Thymus (tissue), 11 donors: ENCODE measurements at regions not wholly inside any gene's neighbourhood (a gene's known extent, or its start where the extent isn't known, plus 50 kb on each side); places are given as distances from the start of the nearest gene placed in this dataset.

ENCODE experiments used
- DNase-seq, 9 donors: peaks; one replicate each; pipeline ENCODE4 v3.0.0-alpha.2; 2013; ENCODE audit warnings: low spot score in 9 of 9, low read depth in 6 of 9, missing footprints in 1 of 9
- H3K27ac ChIP-seq, 2 donors: one replicate each; pipeline ENCODE4 v1.5.1; 2013; ENCODE audit warnings: control low read depth in 1 of 2, low read depth in 1 of 2, low read length in 1 of 2, mild to moderate bottlenecking in 1 of 2, moderate library complexity in 1 of 2
- H3K27me3 ChIP-seq, 2 donors: one replicate each; pipeline ENCODE4 v1.5.1; 2013; ENCODE audit warnings: low read length in 1 of 2; ENCODE audit not compliant: control insufficient read depth in 2 of 2, insufficient read depth in 1 of 2
- H3K36me3 ChIP-seq, 2 donors: one replicate each; pipeline ENCODE4 v1.5.1; 2013; ENCODE audit warnings: low read length in 1 of 2, mild to moderate bottlenecking in 1 of 2, moderate library complexity in 1 of 2; ENCODE audit not compliant: control insufficient read depth in 2 of 2, insufficient read depth in 2 of 2
- H3K4me1 ChIP-seq, 2 donors: one replicate each; pipeline ENCODE4 v1.5.1; 2013; ENCODE audit warnings: low read length in 2 of 2; ENCODE audit not compliant: control insufficient read depth in 2 of 2, insufficient read depth in 2 of 2
- H3K4me3 ChIP-seq, 2 donors: one replicate each; pipeline ENCODE4 v1.5.1; 2013; ENCODE audit warnings: low read length in 2 of 2, control low read depth in 1 of 2, mild to moderate bottlenecking in 1 of 2
- H3K9me3 ChIP-seq, 2 donors: one replicate each; pipeline ENCODE4 v1.5.1; 2013; ENCODE audit warnings: low read length in 1 of 2, mild to moderate bottlenecking in 1 of 2; ENCODE audit not compliant: control insufficient read depth in 2 of 2, insufficient read depth in 1 of 2
- WGBS: extraction: QIAGEN DNeasy Blood & Tissue Kit; methylation state at CpG from one replicate; pipeline ENCODE4 v1.1.7; 2013; 5-methylcytosine and 5-hydroxymethylcytosine counted together
- donor health status: healthy.

GRCh38 chr17:31699886-31700285 is 159.2 kb downstream of the COPRS start:
- Histone ChIP-seq H3K36me3 (no peaks in the 10 kb centered on the region), H3K9me3 (no peaks in the 10 kb centered on the region), H3K4me1 (no peaks in the 10 kb centered on the region), H3K27me3 (no peaks in the 10 kb centered on the region), H3K27ac (no peak overlapping the region), H3K4me3 (no peak overlapping the region)
- WGBS = 97% methylated on average over 4 of the region's 4 CpGs
- DNase-seq = no peak

- H3K4me1 ChIP-seq = no peaks in the 10 kb centered on the region
- DNase-seq = no peak
- H3K4me3 ChIP-seq = no peak overlapping the region
- H3K27ac ChIP-seq = no peak overlapping the region
- H3K27me3 ChIP-seq = no peaks in the 10 kb centered on the region
- WGBS = 91% methylated on average over 3 of the region's 3 CpGs
- no peaks in the 10 kb centered on the region for H3K36me3 ChIP-seq
- H3K9me3 ChIP-seq = no peaks in the 10 kb centered on the region
Observed at GRCh38 chr17:31699281-31699680, 159.8 kb downstream of the COPRS start.

GRCh38 chr17:31698751-31699150 is 160.3 kb downstream of the COPRS start:
- Histone ChIP-seq H3K9me3 (no peaks in the 10 kb centered on the region), H3K27me3 (no peaks in the 10 kb centered on the region), H3K4me1 (no peaks in the 10 kb centered on the region), H3K36me3 (no peaks in the 10 kb centered on the region), H3K27ac (no peak overlapping the region), H3K4me3 (no peak overlapping the region)
- no peak for DNase-seq
- WGBS = 95% methylated on average over 7 of the region's 7 CpGs

- H3K9me3 ChIP-seq = no peaks in the 10 kb centered on the region
- no peak for DNase-seq
- no peak overlapping the region for H3K27ac ChIP-seq
- H3K36me3 ChIP-seq = no peaks in the 10 kb centered on the region
- no peaks in the 10 kb centered on the region for H3K27me3 ChIP-seq
- WGBS = 96% methylated on average over 9 of the region's 9 CpGs
- H3K4me1 ChIP-seq = no peaks in the 10 kb centered on the region
- no peak overlapping the region for H3K4me3 ChIP-seq
Observed at GRCh38 chr17:31697838-31698237, 161.2 kb downstream of the COPRS start.

- no peaks in the 10 kb centered on the region for H3K27me3 ChIP-seq
- no peaks in the 10 kb centered on the region for H3K36me3 ChIP-seq
- no peaks in the 10 kb centered on the region for H3K4me1 ChIP-seq
- H3K4me3 ChIP-seq = no peak overlapping the region
- no peak overlapping the region for H3K27ac ChIP-seq
- H3K9me3 ChIP-seq = no peaks in the 10 kb centered on the region
- DNase-seq = no peak
- WGBS = 87% methylated on average over 9 of the region's 9 CpGs
Observed at GRCh38 chr17:31696703-31697325, 162.2 kb downstream of the COPRS start.

GRCh38 chr17:31696184-31696602 is 162.9 kb downstream of the COPRS start:
- Histone ChIP-seq H3K27me3 (no peaks in the 10 kb centered on the region), H3K9me3 (no peaks in the 10 kb centered on the region), H3K4me3 (no peak overlapping the region), H3K27ac (no peak overlapping the region), H3K36me3 (no peaks in the 10 kb centered on the region), H3K4me1 (no peaks in the 10 kb centered on the region)
- 95% methylated on average over 12 of the region's 12 CpGs for WGBS
- DNase-seq = no peak

- no peaks in the 10 kb centered on the region for H3K4me1 ChIP-seq
- 95% methylated on average over 8 of the region's 8 CpGs for WGBS
- no peaks in the 10 kb centered on the region for H3K36me3 ChIP-seq
- no peak overlapping the region for H3K4me3 ChIP-seq
- no peak overlapping the region for H3K27ac ChIP-seq
- no peaks in the 10 kb centered on the region for H3K27me3 ChIP-seq
- no peak for DNase-seq
- no peaks in the 10 kb centered on the region for H3K9me3 ChIP-seq
Observed at GRCh38 chr17:31695456-31696090, 163.5 kb downstream of the COPRS start.

- no peaks in the 10 kb centered on the region for H3K27me3 ChIP-seq
- DNase-seq = no peak
- no peak overlapping the region for H3K27ac ChIP-seq
Observed at GRCh38 chr17:31693433-31694220, 165.4 kb downstream of the COPRS start.

GRCh38 chr17:31692632-31693031 is 166.4 kb downstream of the COPRS start:
- Histone ChIP-seq H3K36me3 (no peaks in the 10 kb centered on the region), H3K4me3 (no peak overlapping the region), H3K27ac (no peak overlapping the region), H3K27me3 (no peaks in the 10 kb centered on the region), H3K4me1 (no peaks in the 10 kb centered on the region), H3K9me3 (no peaks in the 10 kb centered on the region)
- WGBS = 97% methylated on average over 7 of the region's 7 CpGs
- no peak for DNase-seq

More at GRCh38 chr17:31693433-31694220, 165.4 kb downstream of the COPRS start:
- Histone ChIP-seq H3K9me3 (no peaks in the 10 kb centered on the region), H3K36me3 (no peaks in the 10 kb centered on the region), H3K4me1 (no peaks in the 10 kb centered on the region), H3K4me3 (no peak overlapping the region)
- WGBS = 97% methylated on average over 5 of the region's 5 CpGs
